Endothelial cell of umbilical vein (primary cell): ENCODE measurements at regions not wholly inside any gene's neighbourhood (a gene's known extent, or its start where the extent isn't known, plus 50 kb on each side); places are given as distances from the start of the nearest gene placed in this dataset.

Experiments used
- BruUV-seq: library from RNA; stranded (reverse); fragments of 400-500 nt; replicated peaks from 2 replicates; lab custom pipeline; 2021; lab: Mats Ljungman, UMichigan
- CTCF ChIA-PET: fragments of 300-600, 350-600 bp; sonication (Branson Sonifier 250); formaldehyde crosslinking; loops from one replicate; lab custom pipeline; 2021; ENCODE audit warnings: antibody characterized with exemption, inconsistent platforms; lab: Charles Lee
- POLR2A ChIA-PET: fragments of 300-600, 350-600 bp; sonication (Branson Sonifier 250); formaldehyde crosslinking; loops from one replicate; lab custom pipeline; 2021; ENCODE audit warnings: antibody characterized with exemption, inconsistent platforms; lab: Charles Lee
- DNase-seq: peaks from one replicate; pipeline ENCODE4 v3.0.0-alpha.2; 2011; ENCODE audit warnings: low read depth, low spot score
- FAIRE-seq: peaks from 2 replicates; lab custom pipeline; 2011; peaks lifted over from hg19 to GRCh38; lab: Jason Lieb, UNC
- H2AFZ ChIP-seq: 2 replicates; pipeline ENCODE4 v1.6.0; 2012; ENCODE audit warnings: low read depth, low read length, control low read depth, inconsistent platforms
- H3K27ac ChIP-seq: 2 replicates; pipeline ENCODE4 v1.5.1; 2011; ENCODE audit warnings: low read depth, mild to moderate bottlenecking, control low read depth, low read length, moderate library complexity; ENCODE audit not compliant: insufficient read depth
- H3K27me3 ChIP-seq, 2 experiments: 2 replicates each; pipeline versions ENCODE4 v1.6.0 to v1.6.1; 2011; ENCODE audit warnings: low read length in 2 of 2, mixed read lengths in 1 of 2; ENCODE audit not compliant: control insufficient read depth in 2 of 2, insufficient read depth in 2 of 2
- H3K36me3 ChIP-seq, 2 experiments: 2 replicates in 1 of 2; 3 replicates in 1 of 2; pipeline ENCODE4 v1.5.1; 2011; ENCODE audit warnings: low read length in 2 of 2, mild to moderate bottlenecking in 1 of 2, moderate library complexity in 1 of 2; ENCODE audit not compliant: control insufficient read depth in 2 of 2, insufficient read depth in 2 of 2; ENCODE audit errors: extremely low read depth in 1 of 2
- H3K4me1 ChIP-seq: 3 replicates; pipeline ENCODE4 v1.5.1; 2011; ENCODE audit warnings: mild to moderate bottlenecking, low read length; ENCODE audit not compliant: control insufficient read depth, insufficient read depth; ENCODE audit errors: extremely low read depth
- H3K4me2 ChIP-seq: 2 replicates; pipeline ENCODE4 v1.6.1; 2011; ENCODE audit warnings: low read length, control low read depth, mixed read lengths; ENCODE audit not compliant: insufficient read depth
- H3K4me3 ChIP-seq, 3 experiments: fragments of 200-600 bp in 1 of 3; sonication (generic), shearing (Covaris generic) in 1 of 3; replicated peaks in 1 of 3; 2 replicates each; pipeline ENCODE4 v1.5.1; 2011 to 2016; ENCODE audit warnings: control low read depth in 3 of 3, low read length in 3 of 3, mild to moderate bottlenecking in 2 of 3, inconsistent platforms in 1 of 3, low read depth in 1 of 3, moderate library complexity in 1 of 3; ENCODE audit not compliant: insufficient read depth in 1 of 3
- H3K79me2 ChIP-seq: 2 replicates; pipeline ENCODE4 v1.6.0; 2012; ENCODE audit warnings: low read length, inconsistent platforms; ENCODE audit not compliant: control insufficient read depth, insufficient read depth
- H3K9ac ChIP-seq: replicated peaks from 2 replicates; pipeline ENCODE3; 2011; ENCODE audit warnings: low read length, control low read depth; ENCODE audit not compliant: insufficient read depth; ENCODE audit errors: extremely low read depth
- H3K9me1 ChIP-seq: replicated peaks from 3 replicates; pipeline ENCODE4 v1.6.0; 2011; ENCODE audit warnings: mild to moderate bottlenecking, low read length; ENCODE audit not compliant: control insufficient read depth, insufficient read depth; ENCODE audit errors: extremely low read depth
- H3K9me3 ChIP-seq: replicated peaks from 2 replicates; pipeline ENCODE4 v1.5.1; 2012; ENCODE audit warnings: low read length, inconsistent platforms; ENCODE audit not compliant: control insufficient read depth, insufficient read depth
- H4K20me1 ChIP-seq: replicated peaks from 2 replicates; pipeline ENCODE3; 2011; ENCODE audit warnings: mild to moderate bottlenecking, low read length; ENCODE audit not compliant: control insufficient read depth, insufficient read depth; ENCODE audit errors: extremely low read depth
- CTCF ChIP-seq, 2 donors: IDR thresholded peaks; 1 replicate in 1 of 2; 2 replicates in 1 of 2; pipeline ENCODE4 v1.5.1; 2011; ENCODE audit warnings: low read length in 2 of 2, mild to moderate bottlenecking in 2 of 2, moderate library complexity in 2 of 2, control low read depth in 1 of 2, inconsistent platforms in 1 of 2, low read depth in 1 of 2; ENCODE audit not compliant: insufficient read depth in 1 of 2; ENCODE audit errors: extremely low read depth in 1 of 2
- EZH2 ChIP-seq: IDR thresholded peaks from 2 replicates; pipeline ENCODE4 v1.6.1; 2012; ENCODE audit warnings: borderline replicate concordance, low read depth, mild to moderate bottlenecking, moderate library complexity, low read length, inconsistent platforms; ENCODE audit not compliant: severe bottlenecking
- FOS ChIP-seq: IDR thresholded peaks from 2 replicates; pipeline ENCODE4 v1.6.1; 2011; ENCODE audit warnings: mild to moderate bottlenecking, low read length, moderate library complexity, borderline replicate concordance; ENCODE audit not compliant: insufficient read depth
- GATA2 ChIP-seq: IDR thresholded peaks from 2 replicates; pipeline ENCODE4 v1.7.0; 2011; ENCODE audit warnings: low read depth, mild to moderate bottlenecking, moderate library complexity, mixed read lengths, low read length; ENCODE audit not compliant: insufficient read length, insufficient read depth
- JUN ChIP-seq: IDR thresholded peaks from 2 replicates; pipeline ENCODE4 v1.6.1; 2011; ENCODE audit warnings: borderline replicate concordance, low read depth; ENCODE audit not compliant: insufficient read length, insufficient read depth
- MAX ChIP-seq: IDR thresholded peaks from 2 replicates; pipeline ENCODE4 v1.6.1; 2011; ENCODE audit not compliant: insufficient read depth, insufficient read length
- MYC ChIP-seq: IDR thresholded peaks from one replicate; pipeline ENCODE4 v1.6.1; 2011; ENCODE audit warnings: mild to moderate bottlenecking, low read depth, low read length
- POLR2A ChIP-seq: IDR thresholded peaks from 2 replicates; pipeline ENCODE4 v1.6.1; 2012; ENCODE audit warnings: low read depth, mild to moderate bottlenecking, control low read depth, low read length
- POLR2AphosphoS5 ChIP-seq: IDR thresholded peaks from 2 replicates; pipeline ENCODE4 v1.6.1; 2012; ENCODE audit warnings: low read depth, mild to moderate bottlenecking, control low read depth, low read length, moderate library complexity; ENCODE audit not compliant: insufficient read depth
- dilution Hi-C: fragments of 300-500 bp; cut with MboI; formaldehyde crosslinking; loops from one replicate; pipeline ENCODE4 v1.15.0; 2019; ENCODE audit warnings: low sequenced_read_pairs; ENCODE audit not compliant: extremely low pct_ligation_motif_present
- intact Hi-C: fragments of 100-400 bp; cut with micrococcal nuclease; formaldehyde crosslinking; loops from one replicate; pipeline ENCODE4 v1.10.0; 2022

GRCh38 chr4:114306946-114307345 lies 291.7 kb upstream of the UGT8 start:
- Histone ChIP-seq H3K4me2 (no peak overlapping the region), H4K20me1 (no peaks in the 10 kb centered on the region), H3K9me1 (no peaks in the 10 kb centered on the region), H3K9me3 (no peaks in the 10 kb centered on the region), H3K4me1 (no peaks in the 10 kb centered on the region), H3K9ac (no peak overlapping the region), H3K27me3 (no peaks in the 10 kb centered on the region), H3K4me3 (no peak overlapping the region), H2AFZ (no peak overlapping the region), H3K79me2 (no peaks in the 10 kb centered on the region), H3K27ac (no peak overlapping the region), H3K36me3 (no peaks in the 10 kb centered on the region)
- ChIA-PET POLR2A (no interaction called here), CTCF (no interaction called here)
- FAIRE-seq (no peak), DNase-seq (no peak)
- dilution Hi-C loops (no loop called here), intact Hi-C loops (no loop called here)
- no TSS peak for BruUV-seq
- TF ChIP-seq POLR2AphosphoS5: no peak

- no peak overlapping the region for H3K4me3 ChIP-seq
- H3K4me1 ChIP-seq: no peaks in the 10 kb centered on the region
- BruUV-seq: no TSS peak
- no peak overlapping the region for H2AFZ ChIP-seq
- no peaks in the 10 kb centered on the region for H3K9me3 ChIP-seq
- no peak for FAIRE-seq
- no peaks in the 10 kb centered on the region for H3K9me1 ChIP-seq
- DNase-seq: no peak
- TF ChIP-seq JUN (no peak), MYC (no peak), CTCF (IDR thresholded peaks at IDR 0.05; ENCODE audit: extremely low read depth in 1 of 2, insufficient read depth in 1 of 2, low read depth in 1 of 2, low read length in 2 of 2) (no peak), GATA2 (no peak), EZH2 (no peak), MAX (no peak), POLR2A (no peak), FOS (no peak), POLR2AphosphoS5 (no peak)
- dilution Hi-C loops: no loop called here
- H3K27me3 ChIP-seq: no peaks in the 10 kb centered on the region
- POLR2A ChIA-PET: no interaction called here
- intact Hi-C loops: no loop called here
- no peaks in the 10 kb centered on the region for H3K79me2 ChIP-seq
- no peak overlapping the region for H3K9ac ChIP-seq
- no peak overlapping the region for H3K4me2 ChIP-seq
- CTCF ChIA-PET: interaction anchor here (0.9 kb wide), 1 partner anchor 8 kb away, joined by 3 read pairs; no protein-coding TSS in a partner anchor
- no peaks in the 10 kb centered on the region for H4K20me1 ChIP-seq
- H3K36me3 ChIP-seq: no peaks in the 10 kb centered on the region
- H3K27ac ChIP-seq: no peak overlapping the region
These were observed 288.2 kb upstream of the UGT8 start for GRCh38 chr4:114310296-114310925.
